HCT116 (cell line): ENCODE measurements at regions not wholly inside any gene's neighbourhood (a gene's known extent, or its start where the extent isn't known, plus 50 kb on each side); places are given as distances from the start of the nearest gene placed in this dataset.

Experiments
- CEBPB ChIP-seq: IDR thresholded peaks from 2 replicates; pipeline ENCODE4 v1.6.1; 2012; ENCODE audit warnings: low read depth
- EGR1 ChIP-seq: IDR thresholded peaks from 2 replicates; pipeline ENCODE4 v1.6.1; 2012; ENCODE audit warnings: low read depth
- EZH2 ChIP-seq: fragments of 200-600 bp; sonication (generic); IDR thresholded peaks from 2 replicates; pipeline ENCODE4 v1.6.1; 2017; ENCODE audit warnings: antibody characterized with exemption, mixed run types
- EZH2phosphoT487 ChIP-seq: fragments of 200-600 bp; IDR thresholded peaks from 2 replicates; pipeline ENCODE4 v1.6.1; 2018; ENCODE audit warnings: antibody characterized with exemption, borderline replicate concordance
- JUND ChIP-seq: IDR thresholded peaks from 2 replicates; pipeline ENCODE4 v1.6.1; 2012
- POLR2A ChIP-seq: IDR thresholded peaks from 2 replicates; pipeline ENCODE4 v1.7.0; 2011; ENCODE audit warnings: borderline replicate concordance; ENCODE audit not compliant: insufficient read depth, insufficient read length; ENCODE audit errors: extremely low read depth
- POLR2AphosphoS5 ChIP-seq: IDR thresholded peaks from 2 replicates; pipeline ENCODE4 v1.6.1; 2011; ENCODE audit warnings: mild to moderate bottlenecking, low read depth, low read length, moderate library complexity
- RAD21 ChIP-seq: IDR thresholded peaks from 2 replicates; pipeline ENCODE4 v1.6.1; 2012; ENCODE audit warnings: low read depth, mild to moderate bottlenecking
- SIN3A ChIP-seq: IDR thresholded peaks from 2 replicates; pipeline ENCODE4 v1.6.1; 2012; ENCODE audit warnings: low read depth
- ZNF274 ChIP-seq: fragments of 200-500 bp; sonication (Bioruptor generic); IDR thresholded peaks from 2 replicates; pipeline ENCODE4 v1.6.1; 2014; ENCODE audit warnings: mild to moderate bottlenecking, low read depth, low read length, inconsistent platforms
- TF ChIP-seq, protein P1 (sequence below), 3 experiments: fragments of 200-600 bp in 1 of 3; sonication (generic) in 1 of 3; IDR thresholded peaks in 2 of 3; conservative IDR thresholded peaks in 1 of 3; 2 replicates each; pipeline ENCODE4 v1.5.1; 2012 to 2017; ENCODE audit warnings: low read depth in 2 of 3, low read length in 2 of 3, antibody characterized with exemption in 1 of 3, borderline replicate concordance in 1 of 3, control low read depth in 1 of 3, mild to moderate bottlenecking in 1 of 3, mixed read lengths in 1 of 3, mixed run types in 1 of 3, moderate library complexity in 1 of 3; ENCODE audit not compliant: insufficient read depth in 1 of 3
- TF ChIP-seq, protein P2 (sequence below): IDR thresholded peaks from 2 replicates; pipeline ENCODE4 v1.6.1; 2012; ENCODE audit warnings: low read depth

DNA sequence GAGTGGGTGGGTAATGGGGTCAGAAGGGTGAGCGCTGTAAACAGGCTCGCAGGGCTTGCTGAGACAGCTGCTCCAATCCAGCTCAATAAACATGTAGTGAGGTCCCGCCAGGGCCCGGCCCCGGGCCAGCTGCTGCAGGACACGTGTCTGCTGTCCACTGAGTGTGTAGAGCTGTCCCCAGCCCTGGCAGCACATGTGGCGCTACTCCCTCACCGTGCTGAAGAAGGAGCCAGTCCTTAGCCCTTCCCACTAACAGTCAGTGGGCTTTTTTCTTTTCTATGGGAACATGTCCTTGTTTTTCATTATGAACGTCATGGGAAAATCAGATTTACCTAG, 78.9 kb upstream of the C1orf174 start:
- TF ChIP-seq, protein P1, sequence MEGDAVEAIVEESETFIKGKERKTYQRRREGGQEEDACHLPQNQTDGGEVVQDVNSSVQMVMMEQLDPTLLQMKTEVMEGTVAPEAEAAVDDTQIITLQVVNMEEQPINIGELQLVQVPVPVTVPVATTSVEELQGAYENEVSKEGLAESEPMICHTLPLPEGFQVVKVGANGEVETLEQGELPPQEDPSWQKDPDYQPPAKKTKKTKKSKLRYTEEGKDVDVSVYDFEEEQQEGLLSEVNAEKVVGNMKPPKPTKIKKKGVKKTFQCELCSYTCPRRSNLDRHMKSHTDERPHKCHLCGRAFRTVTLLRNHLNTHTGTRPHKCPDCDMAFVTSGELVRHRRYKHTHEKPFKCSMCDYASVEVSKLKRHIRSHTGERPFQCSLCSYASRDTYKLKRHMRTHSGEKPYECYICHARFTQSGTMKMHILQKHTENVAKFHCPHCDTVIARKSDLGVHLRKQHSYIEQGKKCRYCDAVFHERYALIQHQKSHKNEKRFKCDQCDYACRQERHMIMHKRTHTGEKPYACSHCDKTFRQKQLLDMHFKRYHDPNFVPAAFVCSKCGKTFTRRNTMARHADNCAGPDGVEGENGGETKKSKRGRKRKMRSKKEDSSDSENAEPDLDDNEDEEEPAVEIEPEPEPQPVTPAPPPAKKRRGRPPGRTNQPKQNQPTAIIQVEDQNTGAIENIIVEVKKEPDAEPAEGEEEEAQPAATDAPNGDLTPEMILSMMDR (IDR thresholded peaks at IDR 0.05 in 2 of 3, conservative IDR thresholded peaks at IDR 0.05 in 1 of 3; ENCODE audit: borderline replicate concordance in 1 of 3, insufficient read depth in 1 of 3, low read depth in 2 of 3, low read length in 2 of 3): no peak
- TF ChIP-seq, protein P2, sequence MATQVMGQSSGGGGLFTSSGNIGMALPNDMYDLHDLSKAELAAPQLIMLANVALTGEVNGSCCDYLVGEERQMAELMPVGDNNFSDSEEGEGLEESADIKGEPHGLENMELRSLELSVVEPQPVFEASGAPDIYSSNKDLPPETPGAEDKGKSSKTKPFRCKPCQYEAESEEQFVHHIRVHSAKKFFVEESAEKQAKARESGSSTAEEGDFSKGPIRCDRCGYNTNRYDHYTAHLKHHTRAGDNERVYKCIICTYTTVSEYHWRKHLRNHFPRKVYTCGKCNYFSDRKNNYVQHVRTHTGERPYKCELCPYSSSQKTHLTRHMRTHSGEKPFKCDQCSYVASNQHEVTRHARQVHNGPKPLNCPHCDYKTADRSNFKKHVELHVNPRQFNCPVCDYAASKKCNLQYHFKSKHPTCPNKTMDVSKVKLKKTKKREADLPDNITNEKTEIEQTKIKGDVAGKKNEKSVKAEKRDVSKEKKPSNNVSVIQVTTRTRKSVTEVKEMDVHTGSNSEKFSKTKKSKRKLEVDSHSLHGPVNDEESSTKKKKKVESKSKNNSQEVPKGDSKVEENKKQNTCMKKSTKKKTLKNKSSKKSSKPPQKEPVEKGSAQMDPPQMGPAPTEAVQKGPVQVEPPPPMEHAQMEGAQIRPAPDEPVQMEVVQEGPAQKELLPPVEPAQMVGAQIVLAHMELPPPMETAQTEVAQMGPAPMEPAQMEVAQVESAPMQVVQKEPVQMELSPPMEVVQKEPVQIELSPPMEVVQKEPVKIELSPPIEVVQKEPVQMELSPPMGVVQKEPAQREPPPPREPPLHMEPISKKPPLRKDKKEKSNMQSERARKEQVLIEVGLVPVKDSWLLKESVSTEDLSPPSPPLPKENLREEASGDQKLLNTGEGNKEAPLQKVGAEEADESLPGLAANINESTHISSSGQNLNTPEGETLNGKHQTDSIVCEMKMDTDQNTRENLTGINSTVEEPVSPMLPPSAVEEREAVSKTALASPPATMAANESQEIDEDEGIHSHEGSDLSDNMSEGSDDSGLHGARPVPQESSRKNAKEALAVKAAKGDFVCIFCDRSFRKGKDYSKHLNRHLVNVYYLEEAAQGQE: no peak
- no peak for TF ChIP-seq POLR2A
- TF ChIP-seq POLR2AphosphoS5: no peak
- TF ChIP-seq SIN3A: no peak
- TF ChIP-seq JUND: no peak
- TF ChIP-seq EZH2: no peak
- no peak for TF ChIP-seq CEBPB
- no peak for TF ChIP-seq RAD21
- no peak for TF ChIP-seq ZNF274
- TF ChIP-seq EZH2phosphoT487: no peak
- no peak for TF ChIP-seq EGR1
